ENCODE measurements at regions not wholly inside any gene's neighbourhood (a gene's known extent, or its start where the extent isn't known, plus 50 kb on each side); places are given as distances from the start of the nearest gene placed in this dataset.

GRCh38 chr4:137253949-137254348 lies 278.3 kb downstream of the PCDH18 start:
- DNase-seq (ENCODE audit: low read depth, low spot score) (no peak), ATAC-seq (no peak)
- Histone ChIP-seq H3K79me2 (ENCODE audit: insufficient read depth, low read length) (no peaks in the 10 kb centered on the region), H3K27me3 (ENCODE audit: insufficient read depth, low read length) (no peaks in the 10 kb centered on the region), H4K20me1 (ENCODE audit: insufficient read depth) (no peaks in the 10 kb centered on the region), H3K36me3 (ENCODE audit: control insufficient read depth in 1 of 2, insufficient read depth in 2 of 2, low read length in 2 of 2) (no peaks in the 10 kb centered on the region), H3K4me2 (ENCODE audit: low read length) (no peak overlapping the region), H3K27ac (ENCODE audit: low read depth, low read length) (no peak overlapping the region), H3K9me3 (ENCODE audit: control insufficient read depth in 1 of 2, insufficient read depth in 1 of 2, low read depth in 1 of 2, low read length in 2 of 2) (no peaks in the 10 kb centered on the region), H2AFZ (ENCODE audit: low read depth, low read length, poor library complexity, severe bottlenecking) (no peak overlapping the region), H3K9me2 (ENCODE audit: insufficient read depth) (no peaks in the 10 kb centered on the region), H3K4me1 (ENCODE audit: control insufficient read depth in 1 of 2, insufficient read depth in 2 of 2, low read length in 2 of 2) (no peaks in the 10 kb centered on the region), H3K4me3 (replicated peaks in 1 of 2; ENCODE audit: low read depth in 1 of 2, low read length in 2 of 2) (no peak overlapping the region), H3K9ac (ENCODE audit: low read length) (no peak overlapping the region)
- ChIA-PET POLR2A (no interaction called here), CTCF (no interaction called here), RAD21 (ENCODE audit: low non-redundant PET in 1 of 2, low total read pairs in 2 of 2, uncharacterized antibody in 2 of 2, unreplicated experiment in 2 of 2) (no interaction called here)
- intact Hi-C loops (cut with micrococcal nuclease), result no loop called here
- no TSS peak for BruUV-seq (replicated peaks)
- TF ChIP-seq MAX (IDR thresholded peaks at IDR 0.05) (no peak), EZH2phosphoT487 (IDR thresholded peaks at IDR 0.05; ENCODE audit: borderline replicate concordance) (no peak), ELF1 (IDR thresholded peaks at IDR 0.05; ENCODE audit: borderline replicate concordance, low read depth) (no peak), EGR1 (IDR thresholded peaks at IDR 0.05; ENCODE audit: low read depth) (no peak), ZNF274 (IDR thresholded peaks at IDR 0.05; ENCODE audit: low read depth, low read length) (no peak), SP1 (IDR thresholded peaks at IDR 0.05; ENCODE audit: low read depth) (no peak), TCF7L2 (IDR thresholded peaks at IDR 0.05; ENCODE audit: borderline replicate concordance, extremely low read depth, insufficient read depth, insufficient read length) (no peak)

DNA sequence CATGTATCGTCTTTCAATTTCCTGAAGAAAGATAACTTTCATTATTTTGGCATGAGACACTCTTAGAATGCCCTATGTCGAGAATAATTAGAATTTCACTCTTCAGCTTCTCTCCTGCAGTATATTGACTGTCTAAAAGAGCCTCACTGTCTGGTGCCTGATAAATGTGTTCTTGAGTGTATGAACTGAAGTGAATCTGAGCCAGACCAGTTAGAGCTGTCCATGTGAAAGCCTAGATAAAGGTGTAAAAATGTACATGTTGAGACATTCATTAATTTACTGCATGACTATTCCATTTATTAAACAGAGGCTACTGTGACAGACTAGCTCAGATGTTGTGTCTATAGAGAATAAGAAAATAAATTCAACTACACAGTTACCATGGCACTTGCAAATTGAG lies 283.2 kb downstream of the PCDH18 start:
- CTCF ChIA-PET, result no interaction called here
- no peaks in the 10 kb centered on the region for H3K79me2 ChIP-seq (ENCODE audit: insufficient read depth, low read length)
- DNase-seq (ENCODE audit: low read depth, low spot score), result no peak
- H4K20me1 ChIP-seq (ENCODE audit: insufficient read depth), result no peaks in the 10 kb centered on the region
- no peak overlapping the region for H3K4me3 ChIP-seq (replicated peaks in 1 of 2; ENCODE audit: low read depth in 1 of 2, low read length in 2 of 2)
- no peaks in the 10 kb centered on the region for H3K4me1 ChIP-seq (ENCODE audit: control insufficient read depth in 1 of 2, insufficient read depth in 2 of 2, low read length in 2 of 2)
- ATAC-seq, result no peak
- no TSS peak for BruUV-seq (replicated peaks)
- intact Hi-C loops (cut with micrococcal nuclease), result no loop called here
- H3K36me3 ChIP-seq (ENCODE audit: control insufficient read depth in 1 of 2, insufficient read depth in 2 of 2, low read length in 2 of 2), result no peaks in the 10 kb centered on the region
- H3K27me3 ChIP-seq (ENCODE audit: insufficient read depth, low read length), result no peaks in the 10 kb centered on the region
- no peak overlapping the region for H3K9ac ChIP-seq (ENCODE audit: low read length)
- H3K4me2 ChIP-seq (ENCODE audit: low read length), result no peak overlapping the region
- no peak overlapping the region for H3K27ac ChIP-seq (ENCODE audit: low read depth, low read length)
- RAD21 ChIA-PET (ENCODE audit: low non-redundant PET in 1 of 2, low total read pairs in 2 of 2, uncharacterized antibody in 2 of 2, unreplicated experiment in 2 of 2), result no interaction called here
- no peaks in the 10 kb centered on the region for H3K9me2 ChIP-seq (ENCODE audit: insufficient read depth)
- H2AFZ ChIP-seq (ENCODE audit: low read depth, low read length, poor library complexity, severe bottlenecking), result no peak overlapping the region
- TF ChIP-seq SIN3A (IDR thresholded peaks at IDR 0.05; ENCODE audit: low read depth), result no peak
- TF ChIP-seq POLR2A (IDR thresholded peaks at IDR 0.05; ENCODE audit: borderline replicate concordance, extremely low read depth, insufficient read depth, insufficient read length), result no peak
- TF ChIP-seq EZH2 (IDR thresholded peaks at IDR 0.05), result no peak
- TF ChIP-seq CBX3 (IDR thresholded peaks at IDR 0.05; ENCODE audit: low read depth), result no peak
- no peak for TF ChIP-seq TCF7L2 (IDR thresholded peaks at IDR 0.05; ENCODE audit: borderline replicate concordance, extremely low read depth, insufficient read depth, insufficient read length)
- TF ChIP-seq ELF1 (IDR thresholded peaks at IDR 0.05; ENCODE audit: borderline replicate concordance, low read depth), result no peak
- TF ChIP-seq EGR1 (IDR thresholded peaks at IDR 0.05; ENCODE audit: low read depth), result no peak
- TF ChIP-seq ZBTB33 (IDR thresholded peaks at IDR 0.05; ENCODE audit: extremely low read depth, insufficient replicate concordance, low read length), result no peak
- TF ChIP-seq, protein P1, sequence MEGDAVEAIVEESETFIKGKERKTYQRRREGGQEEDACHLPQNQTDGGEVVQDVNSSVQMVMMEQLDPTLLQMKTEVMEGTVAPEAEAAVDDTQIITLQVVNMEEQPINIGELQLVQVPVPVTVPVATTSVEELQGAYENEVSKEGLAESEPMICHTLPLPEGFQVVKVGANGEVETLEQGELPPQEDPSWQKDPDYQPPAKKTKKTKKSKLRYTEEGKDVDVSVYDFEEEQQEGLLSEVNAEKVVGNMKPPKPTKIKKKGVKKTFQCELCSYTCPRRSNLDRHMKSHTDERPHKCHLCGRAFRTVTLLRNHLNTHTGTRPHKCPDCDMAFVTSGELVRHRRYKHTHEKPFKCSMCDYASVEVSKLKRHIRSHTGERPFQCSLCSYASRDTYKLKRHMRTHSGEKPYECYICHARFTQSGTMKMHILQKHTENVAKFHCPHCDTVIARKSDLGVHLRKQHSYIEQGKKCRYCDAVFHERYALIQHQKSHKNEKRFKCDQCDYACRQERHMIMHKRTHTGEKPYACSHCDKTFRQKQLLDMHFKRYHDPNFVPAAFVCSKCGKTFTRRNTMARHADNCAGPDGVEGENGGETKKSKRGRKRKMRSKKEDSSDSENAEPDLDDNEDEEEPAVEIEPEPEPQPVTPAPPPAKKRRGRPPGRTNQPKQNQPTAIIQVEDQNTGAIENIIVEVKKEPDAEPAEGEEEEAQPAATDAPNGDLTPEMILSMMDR (IDR thresholded peaks at IDR 0.05 in 2 of 3, conservative IDR thresholded peaks at IDR 0.05 in 1 of 3; ENCODE audit: borderline replicate concordance in 1 of 3, insufficient read depth in 1 of 3, low read depth in 2 of 3, low read length in 2 of 3), result no peak
- TF ChIP-seq POLR2AphosphoS5 (IDR thresholded peaks at IDR 0.05; ENCODE audit: low read depth, low read length), result no peak
- TF ChIP-seq ZFX (IDR thresholded peaks at IDR 0.05), result no peak
- no peak for TF ChIP-seq EZH2phosphoT487 (IDR thresholded peaks at IDR 0.05; ENCODE audit: borderline replicate concordance)
- no peak for TF ChIP-seq RAD21 (IDR thresholded peaks at IDR 0.05; ENCODE audit: low read depth)
- TF ChIP-seq ATF3 (IDR thresholded peaks at IDR 0.05), result no peak
- POLR2A ChIA-PET, result no interaction called here
- H3K9me3 ChIP-seq (ENCODE audit: control insufficient read depth in 1 of 2, insufficient read depth in 1 of 2, low read depth in 1 of 2, low read length in 2 of 2), result no peaks in the 10 kb centered on the region

All from HCT116 (cell line).